CD14-positive monocyte (primary cell): ENCODE measurements at regions not wholly inside any gene's neighbourhood (a gene's known extent, or its start where the extent isn't known, plus 50 kb on each side); places are given as distances from the start of the nearest gene placed in this dataset.
A peak's percentile ranks its signal among the peaks of the same experiment; 100 is the strongest.

Experiments
- DNase-seq, 3 donors: peaks; one replicate each; pipeline ENCODE4 v3.0.0-alpha.2; 2011 to 2022
- H2AFZ ChIP-seq: 2 replicates; pipeline ENCODE4 v1.6.0; 2012; ENCODE audit warnings: mild to moderate bottlenecking, low read depth, low read length, inconsistent platforms; ENCODE audit not compliant: insufficient read depth, poor library complexity, severe bottlenecking
- H3K27ac ChIP-seq, 2 donors: 1 replicate in 1 of 2; 2 replicates in 1 of 2; pipeline ENCODE4 v1.5.1; 2012 to 2013; ENCODE audit warnings: low read length in 2 of 2, control low read depth in 1 of 2, inconsistent platforms in 1 of 2, low read depth in 1 of 2, mild to moderate bottlenecking in 1 of 2
- H3K27me3 ChIP-seq, 2 donors: one replicate each; pipeline versions ENCODE4 v1.6.0 to v1.6.1; 2011 to 2013; ENCODE audit warnings: low read length in 2 of 2; ENCODE audit not compliant: control insufficient read depth in 2 of 2, insufficient read depth in 2 of 2
- H3K36me3 ChIP-seq, 2 donors: replicated peaks in 1 of 2; 1 replicate in 1 of 2; 2 replicates in 1 of 2; pipeline versions ENCODE4 v1.5.1 to v1.6.1; 2012 to 2013; ENCODE audit warnings: low read length in 2 of 2, control low read depth in 1 of 2, inconsistent platforms in 1 of 2, mild to moderate bottlenecking in 1 of 2; ENCODE audit not compliant: insufficient read depth in 2 of 2, control insufficient read depth in 1 of 2
- H3K4me1 ChIP-seq, 2 donors: 1 replicate in 1 of 2; 2 replicates in 1 of 2; pipeline versions ENCODE4 v1.5.1 to v1.6.1; 2012 to 2013; ENCODE audit warnings: low read length in 2 of 2, control low read depth in 1 of 2, inconsistent platforms in 1 of 2, mild to moderate bottlenecking in 1 of 2, moderate library complexity in 1 of 2; ENCODE audit not compliant: insufficient read depth in 2 of 2, control insufficient read depth in 1 of 2
- H3K4me2 ChIP-seq: replicated peaks from 2 replicates; pipeline ENCODE3; 2012; ENCODE audit warnings: low read length, moderate library complexity, mild to moderate bottlenecking; ENCODE audit not compliant: poor library complexity, severe bottlenecking; ENCODE audit errors: extremely low read depth
- H3K4me3 ChIP-seq, 3 experiments: fragments of 200-600 bp in 1 of 3; sonication (generic) in 1 of 3; replicated peaks in 1 of 3; 1 replicate in 2 of 3; 2 replicates in 1 of 3; pipeline ENCODE4 v1.5.1; 2011 to 2013; ENCODE audit warnings: low read length in 3 of 3, mild to moderate bottlenecking in 3 of 3, control low read depth in 2 of 3, low read depth in 2 of 3, inconsistent platforms in 1 of 3, moderate library complexity in 1 of 3
- H3K79me2 ChIP-seq: 2 replicates; pipeline ENCODE4 v1.6.0; 2012; ENCODE audit warnings: mild to moderate bottlenecking, control low read depth, inconsistent platforms, low read length, moderate library complexity; ENCODE audit not compliant: insufficient read depth
- H3K9ac ChIP-seq: 2 replicates; pipeline ENCODE4 v1.6.0; 2017; ENCODE audit warnings: low read length, mild to moderate bottlenecking; ENCODE audit not compliant: insufficient read depth, poor library complexity, severe bottlenecking
- H3K9me3 ChIP-seq, 2 donors: replicated peaks in 1 of 2; 1 replicate in 1 of 2; 2 replicates in 1 of 2; pipeline versions ENCODE4 v1.5.1 to v1.6.1; 2012 to 2013; ENCODE audit warnings: low read length in 2 of 2, control low read depth in 1 of 2; ENCODE audit not compliant: control insufficient read depth in 1 of 2, insufficient read depth in 1 of 2
- H4K20me1 ChIP-seq: 2 replicates; pipeline ENCODE4 v1.6.0; 2012; ENCODE audit warnings: mild to moderate bottlenecking, low read length, control low read depth, moderate library complexity; ENCODE audit not compliant: insufficient read depth
- H3K27ac Mint-ChIP-seq, 7 donors: one replicate each; pipeline ENCODE4 v1.8.0; 2020; ENCODE audit warnings: mild to moderate bottlenecking in 7 of 7, mixed read lengths in 7 of 7, moderate library complexity in 6 of 7, inconsistent platforms in 2 of 7
- H3K27me3 Mint-ChIP-seq, 3 donors: one replicate each; pipeline ENCODE4 v1.8.0; 2021 to 2022; ENCODE audit warnings: low read depth in 3 of 3, mild to moderate bottlenecking in 3 of 3, mixed read lengths in 3 of 3, moderate library complexity in 3 of 3, inconsistent platforms in 1 of 3
- H3K36me3 Mint-ChIP-seq, 2 donors: one replicate each; pipeline ENCODE4 v1.8.0; 2020; ENCODE audit warnings: mixed read lengths in 2 of 2, inconsistent platforms in 1 of 2, mild to moderate bottlenecking in 1 of 2
- H3K4me1 Mint-ChIP-seq: one replicate; pipeline ENCODE4 v1.8.0; 2020; ENCODE audit warnings: mild to moderate bottlenecking, mixed read lengths
- H3K4me3 Mint-ChIP-seq, 2 donors: one replicate each; pipeline ENCODE4 v1.8.0; 2020; ENCODE audit warnings: mild to moderate bottlenecking in 2 of 2, mixed read lengths in 2 of 2, moderate library complexity in 1 of 2
- H3K9me3 Mint-ChIP-seq, 7 donors: one replicate each; pipeline ENCODE4 v1.8.0; 2020 to 2022; ENCODE audit warnings: mixed read lengths in 7 of 7, mild to moderate bottlenecking in 6 of 7, moderate library complexity in 6 of 7, inconsistent platforms in 2 of 7
- CTCF ChIP-seq: fragments of 200-600 bp; IDR thresholded peaks from one replicate; pipeline ENCODE4 v1.8.0; 2022; ENCODE audit warnings: antibody characterized with exemption, mild to moderate bottlenecking
- WGBS: methylation state at CpG from one replicate; pipeline ENCODE4 v1.1.5; 2013; ENCODE audit warnings: missing lambda C conversion rate; ENCODE audit not compliant: insufficient coverage; 5-methylcytosine and 5-hydroxymethylcytosine counted together
- intact Hi-C, 2 donors: fragments of 100-400 bp; cut with micrococcal nuclease; formaldehyde crosslinking; loops; one replicate each; pipeline versions ENCODE4 v1.15.0 to v1.15.1; 2023

GRCh38 chr1:238745069-238745468 lies 641.3 kb upstream of the CHRM3 start:
- H3K27ac Mint-ChIP-seq, result peak overlapping the region in 1 of 7 donors; percentile 31
- no peak for TF ChIP-seq CTCF
- Histone ChIP-seq H3K27ac (no peak overlapping the region), H2AFZ (no peak overlapping the region), H3K4me3 (no peak overlapping the region), H3K36me3 (no peaks in the 10 kb centered on the region), H3K9me3 (peaks cover 29 to 36% of the 10 kb centered on the region in 2 donors), H3K4me1 (no peaks in the 10 kb centered on the region), H3K79me2 (no peaks in the 10 kb centered on the region), H3K9ac (no peak overlapping the region), H4K20me1 (no peaks in the 10 kb centered on the region), H3K4me2 (no peak overlapping the region), H3K27me3 (no peaks in the 10 kb centered on the region)
- DNase-seq, result no peak
- H3K4me1 Mint-ChIP-seq, result no peaks in the 10 kb centered on the region
- intact Hi-C loops, result no loop called here
- H3K4me3 Mint-ChIP-seq, result no peak overlapping the region
- over 99% methylated on average over 10 of the region's 13 CpGs for WGBS
- no peaks in the 10 kb centered on the region for H3K36me3 Mint-ChIP-seq
- peaks cover 12 to 34% (median 21%) of the 10 kb centered on the region in 7 donors for H3K9me3 Mint-ChIP-seq
- no peaks in the 10 kb centered on the region for H3K27me3 Mint-ChIP-seq

GRCh38 chr1:238738892-238739291 lies 647.5 kb upstream of the CHRM3 start:
- Histone ChIP-seq H3K36me3 (no peaks in the 10 kb centered on the region), H3K79me2 (no peaks in the 10 kb centered on the region), H3K27ac (no peak overlapping the region), H2AFZ (no peak overlapping the region), H3K9ac (no peak overlapping the region), H3K4me3 (no peak overlapping the region), H3K4me1 (no peaks in the 10 kb centered on the region), H3K4me2 (no peak overlapping the region), H3K9me3 (peaks cover 0 to under 1% of the 10 kb centered on the region in 2 donors), H3K27me3 (no peaks in the 10 kb centered on the region), H4K20me1 (no peaks in the 10 kb centered on the region)
- intact Hi-C loops, result no loop called here
- H3K4me3 Mint-ChIP-seq, result no peak overlapping the region
- no peak for DNase-seq
- no peak for TF ChIP-seq CTCF
- no peaks in the 10 kb centered on the region for H3K36me3 Mint-ChIP-seq
- peaks cover 0 to 2% (median 0%) of the 10 kb centered on the region in 3 donors for H3K27me3 Mint-ChIP-seq
- peaks cover 0 to 6% (median 2%) of the 10 kb centered on the region in 7 donors for H3K9me3 Mint-ChIP-seq
- H3K27ac Mint-ChIP-seq, result no peak overlapping the region
- H3K4me1 Mint-ChIP-seq, result no peaks in the 10 kb centered on the region
- WGBS, result 100% methylated on average over 1 of the region's 2 CpGs
